DOHH2 (cell line): ENCODE measurements at regions not wholly inside any gene's neighbourhood (a gene's known extent, or its start where the extent isn't known, plus 50 kb on each side); places are given as distances from the start of the nearest gene placed in this dataset.

Experiments used
- H3F3A ChIP-seq: fragments of 200-600 bp; sonication (generic), shearing (Covaris generic); 2 replicates; pipeline ENCODE4 v1.6.0; 2016; ENCODE audit warnings: antibody characterized with exemption, mild to moderate bottlenecking; ENCODE audit not compliant: control insufficient read depth, insufficient read depth
- H3K27ac ChIP-seq: fragments of 200-600 bp; sonication (generic); 2 replicates; pipeline ENCODE4 v1.5.1; 2014; ENCODE audit warnings: low read depth, mild to moderate bottlenecking, low read length, moderate library complexity
- H3K27me3 ChIP-seq: fragments of 200-600 bp; sonication (generic); 2 replicates; pipeline ENCODE4 v1.6.1; 2014; ENCODE audit warnings: mild to moderate bottlenecking, low read length, mixed read lengths; ENCODE audit not compliant: control insufficient read depth
- H3K36me3 ChIP-seq: fragments of 200-600 bp; sonication (generic); 2 replicates; pipeline ENCODE4 v1.6.1; 2014; ENCODE audit warnings: mild to moderate bottlenecking, low read length, moderate library complexity, mixed read lengths; ENCODE audit not compliant: control insufficient read depth
- H3K4me1 ChIP-seq: fragments of 200-600 bp; sonication (generic); 2 replicates; pipeline ENCODE4 v1.6.1; 2014; ENCODE audit warnings: mild to moderate bottlenecking, low read length, mixed read lengths; ENCODE audit not compliant: control insufficient read depth
- H3K4me2 ChIP-seq: fragments of 200-600 bp; sonication (generic); 2 replicates; pipeline ENCODE4 v1.6.0; 2014; ENCODE audit warnings: mild to moderate bottlenecking, low read length, moderate library complexity
- H3K4me3 ChIP-seq: fragments of 200-600 bp; sonication (generic); 2 replicates; pipeline ENCODE4 v1.5.1; 2014; ENCODE audit warnings: mild to moderate bottlenecking, low read length, mixed read lengths
- H3K79me2 ChIP-seq: fragments of 200-600 bp; sonication (generic); 2 replicates; pipeline ENCODE4 v1.6.1; 2014; ENCODE audit warnings: mild to moderate bottlenecking, low read length, mixed read lengths; ENCODE audit not compliant: control insufficient read depth
- H3K9me2 ChIP-seq: fragments of 200-600 bp; sonication (generic); replicated peaks from 2 replicates; pipeline ENCODE4 v1.6.1; 2014; ENCODE audit warnings: mild to moderate bottlenecking, low read length, mixed read lengths; ENCODE audit not compliant: control insufficient read depth
- H3K9me3 ChIP-seq: fragments of 200-600 bp; sonication (generic); 2 replicates; pipeline ENCODE4 v1.6.1; 2014; ENCODE audit warnings: antibody characterized with exemption, low read length, mixed read lengths; ENCODE audit not compliant: control insufficient read depth, insufficient read depth
- H4K20me1 ChIP-seq: fragments of 200-600 bp; sonication (generic); 2 replicates; pipeline ENCODE4 v1.6.0; 2014; ENCODE audit warnings: low read depth, mild to moderate bottlenecking, antibody characterized with exemption, low read length, moderate library complexity; ENCODE audit not compliant: control insufficient read depth, insufficient read depth
- CTCF ChIP-seq: fragments of 200-600 bp; sonication (generic); IDR thresholded peaks from one replicate; pipeline ENCODE4 v1.5.1; 2014; ENCODE audit warnings: antibody characterized with exemption, mild to moderate bottlenecking, low read depth, low read length; ENCODE audit not compliant: poor library complexity, severe bottlenecking
- EZH2phosphoT487 ChIP-seq: fragments of 200-600 bp; sonication (generic); IDR thresholded peaks from 2 replicates; pipeline ENCODE4 v1.6.1; 2017; ENCODE audit warnings: borderline replicate concordance, mild to moderate bottlenecking, antibody characterized with exemption, low read length, moderate library complexity, mixed read lengths

GRCh38 chr13:71137101-71137500 is 729.9 kb downstream of the DACH1 start:
- no peaks in the 10 kb centered on the region for H3K9me2 ChIP-seq
- H3F3A ChIP-seq: no peaks in the 10 kb centered on the region
- no peaks in the 10 kb centered on the region for H3K4me1 ChIP-seq
- no peaks in the 10 kb centered on the region for H3K36me3 ChIP-seq
- no peaks in the 10 kb centered on the region for H3K9me3 ChIP-seq
- no peak overlapping the region for H3K4me3 ChIP-seq
- H4K20me1 ChIP-seq: no peaks in the 10 kb centered on the region
- no peak overlapping the region for H3K4me2 ChIP-seq
- no peaks in the 10 kb centered on the region for H3K27me3 ChIP-seq
- TF ChIP-seq EZH2phosphoT487: no peak
- no peak for TF ChIP-seq CTCF
- H3K79me2 ChIP-seq: no peaks in the 10 kb centered on the region
- H3K27ac ChIP-seq: no peak overlapping the region

DNA sequence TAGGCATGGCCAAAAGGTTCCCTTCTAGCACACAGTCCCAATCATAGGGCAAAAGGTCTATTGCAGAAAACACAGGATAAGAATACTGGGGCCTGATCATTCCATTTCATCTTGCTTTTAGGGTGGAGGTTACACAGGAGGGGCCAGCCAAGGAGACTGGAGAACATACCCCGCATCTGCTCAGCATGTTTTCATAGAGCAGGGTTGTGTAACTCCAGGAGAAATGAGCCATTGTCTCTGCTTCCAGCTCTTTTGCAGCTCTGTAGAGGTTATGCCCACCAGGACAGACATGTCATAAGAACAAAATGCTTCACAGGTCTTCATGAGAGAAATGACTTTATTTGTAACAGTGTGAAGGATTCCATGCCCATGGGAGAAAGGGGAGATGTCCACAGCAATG is 742.8 kb downstream of the DACH1 start:
- H3F3A ChIP-seq: no peaks in the 10 kb centered on the region
- H3K79me2 ChIP-seq: no peaks in the 10 kb centered on the region
- H3K36me3 ChIP-seq: no peaks in the 10 kb centered on the region
- no peak overlapping the region for H3K4me2 ChIP-seq
- TF ChIP-seq CTCF: no peak
- TF ChIP-seq EZH2phosphoT487: no peak
- no peaks in the 10 kb centered on the region for H3K4me1 ChIP-seq
- H3K9me2 ChIP-seq: no peaks in the 10 kb centered on the region
- H3K4me3 ChIP-seq: no peak overlapping the region
- no peak overlapping the region for H3K27ac ChIP-seq
- no peaks in the 10 kb centered on the region for H4K20me1 ChIP-seq
- H3K27me3 ChIP-seq: no peaks in the 10 kb centered on the region
- H3K9me3 ChIP-seq: no peaks in the 10 kb centered on the region

DNA sequence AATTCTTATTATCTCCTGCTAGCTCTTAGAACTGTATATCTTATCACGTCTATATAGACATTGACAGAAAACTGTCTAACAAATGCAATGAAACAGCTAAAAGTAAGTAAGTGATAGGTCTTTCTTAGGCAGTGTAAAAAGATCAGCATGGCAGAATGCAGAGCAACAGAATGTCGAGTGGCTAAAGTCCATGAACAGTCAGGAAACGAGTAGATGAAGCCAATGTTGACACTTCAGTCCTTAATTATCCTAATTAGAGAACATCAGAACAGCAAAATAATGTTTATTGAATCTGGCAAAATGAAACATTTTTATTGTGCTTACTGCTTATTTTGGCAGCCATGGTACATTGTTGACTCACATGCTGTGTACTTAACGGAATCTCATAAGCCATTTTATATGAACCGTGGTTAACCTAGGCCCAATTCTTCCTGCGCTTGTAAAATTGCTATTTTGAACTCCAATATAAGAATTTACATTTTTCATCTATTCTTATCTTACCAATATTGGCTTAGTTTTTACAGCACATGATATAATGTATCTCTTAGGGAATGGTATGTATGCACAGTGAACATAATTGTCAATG is 748.1 kb downstream of the DACH1 start:
- no peaks in the 10 kb centered on the region for H3F3A ChIP-seq
- H3K4me3 ChIP-seq: no peak overlapping the region
- H3K9me3 ChIP-seq: no peaks in the 10 kb centered on the region
- TF ChIP-seq CTCF (no peak), EZH2phosphoT487 (no peak)
- no peaks in the 10 kb centered on the region for H3K79me2 ChIP-seq
- no peak overlapping the region for H3K4me2 ChIP-seq
- no peaks in the 10 kb centered on the region for H3K36me3 ChIP-seq
- no peaks in the 10 kb centered on the region for H3K4me1 ChIP-seq
- no peaks in the 10 kb centered on the region for H3K27me3 ChIP-seq
- H3K9me2 ChIP-seq: no peaks in the 10 kb centered on the region
- no peak overlapping the region for H3K27ac ChIP-seq
- H4K20me1 ChIP-seq: no peaks in the 10 kb centered on the region
